ENCODE measurements at regions not wholly inside any gene's neighbourhood (a gene's known extent, or its start where the extent isn't known, plus 50 kb on each side); places are given as distances from the start of the nearest gene placed in this dataset.

GRCh38 chr1:189336115-189337100 is 1141.3 kb downstream of the BRINP3 start:
- no peaks in the 10 kb centered on the region for H3K27me3 Mint-ChIP-seq
- H3K4me3 Mint-ChIP-seq: no peak overlapping the region
- H3K4me1 Mint-ChIP-seq: no peaks in the 10 kb centered on the region
- no peaks in the 10 kb centered on the region for H3K36me3 Mint-ChIP-seq
- H3K9me3 Mint-ChIP-seq: no peaks in the 10 kb centered on the region
- no peak overlapping the region for H3K27ac Mint-ChIP-seq

DNA sequence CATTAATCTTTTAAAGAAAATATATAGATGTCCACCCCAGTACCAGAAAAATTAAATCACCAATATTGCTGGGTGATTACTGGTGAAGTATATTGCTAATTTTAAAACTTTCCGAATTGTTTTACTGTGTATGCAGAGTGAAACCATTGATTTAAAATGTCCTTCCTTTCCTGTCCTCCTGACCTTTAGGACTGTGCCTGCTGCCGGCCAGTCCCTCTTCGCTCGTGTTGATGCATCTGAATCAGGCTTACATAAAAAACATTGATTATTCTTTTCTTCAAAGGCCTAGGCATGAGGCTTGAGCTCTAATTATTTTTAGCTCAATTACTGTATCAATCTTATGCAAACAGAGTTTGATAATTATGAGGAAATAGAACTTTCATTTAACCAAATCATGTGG is 1128.1 kb downstream of the BRINP3 start:
- Mint-ChIP-seq H3K9me3 (peaks cover 9% of the 10 kb centered on the region), H3K27me3 (no peaks in the 10 kb centered on the region), H3K36me3 (no peaks in the 10 kb centered on the region), H3K4me1 (no peaks in the 10 kb centered on the region), H3K27ac (no peak overlapping the region), H3K4me3 (no peak overlapping the region)

DNA sequence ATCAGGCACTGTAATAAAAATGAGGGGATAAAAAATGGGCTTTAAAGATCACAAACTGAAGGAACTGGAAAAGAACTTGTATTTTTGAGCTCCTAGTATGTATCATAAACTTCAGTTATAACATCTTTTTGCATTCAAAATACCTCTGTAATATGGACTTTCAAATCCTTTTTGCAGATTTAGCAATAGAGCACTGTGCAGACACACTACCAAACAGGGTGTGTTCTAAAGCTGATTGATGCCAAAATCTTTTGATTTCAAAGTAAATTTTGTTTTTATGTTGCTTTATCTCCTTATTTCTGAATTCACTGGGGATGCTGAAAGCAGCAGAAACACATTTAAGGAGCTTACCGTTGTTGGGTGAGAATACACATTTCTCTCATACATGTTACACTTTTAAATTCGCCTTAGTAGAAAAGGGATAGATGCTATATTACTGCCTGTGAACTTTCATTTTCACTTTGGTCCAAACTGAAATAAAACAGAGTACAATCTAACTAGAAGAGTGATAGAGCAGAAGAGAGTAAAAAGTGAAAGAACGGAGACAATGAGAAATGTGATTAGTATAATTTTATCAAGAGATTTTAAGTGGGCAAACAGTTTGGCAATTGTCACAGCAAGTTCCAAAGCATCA is 1126.6 kb downstream of the BRINP3 start:
- no peaks in the 10 kb centered on the region for H3K36me3 Mint-ChIP-seq
- H3K9me3 Mint-ChIP-seq: peaks cover 9% of the 10 kb centered on the region
- H3K27me3 Mint-ChIP-seq: no peaks in the 10 kb centered on the region
- no peaks in the 10 kb centered on the region for H3K4me1 Mint-ChIP-seq
- no peak overlapping the region for H3K4me3 Mint-ChIP-seq
- H3K27ac Mint-ChIP-seq: no peak overlapping the region

- Mint-ChIP-seq H3K36me3 (no peaks in the 10 kb centered on the region), H3K9me3 (peaks cover 4% of the 10 kb centered on the region), H3K27ac (no peak overlapping the region), H3K4me1 (no peaks in the 10 kb centered on the region), H3K27me3 (no peaks in the 10 kb centered on the region), H3K4me3 (no peak overlapping the region)
These were observed 1125.7 kb downstream of the BRINP3 start for GRCh38 chr1:189351960-189352359.

DNA sequence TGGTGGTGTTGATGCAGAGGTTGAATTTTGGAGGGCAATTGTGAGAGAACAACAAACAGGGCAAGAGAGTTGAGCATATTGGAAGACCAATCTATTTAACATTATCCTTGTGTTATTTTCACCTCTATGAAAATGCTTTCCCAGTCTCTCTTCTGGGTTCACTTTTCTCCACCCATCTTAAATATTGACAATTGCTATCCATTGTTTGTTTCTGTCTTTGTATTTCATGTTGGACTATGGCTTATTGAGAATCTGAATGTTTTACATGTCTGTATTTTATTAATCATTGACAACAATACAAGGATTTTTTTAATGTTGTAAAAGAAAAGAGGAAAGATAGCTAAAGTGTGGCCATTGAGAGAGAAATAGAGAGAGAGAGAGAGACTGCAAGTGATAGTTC is 1121.5 kb downstream of the BRINP3 start:
- no peaks in the 10 kb centered on the region for H3K4me1 Mint-ChIP-seq
- H3K36me3 Mint-ChIP-seq: no peaks in the 10 kb centered on the region
- no peaks in the 10 kb centered on the region for H3K27me3 Mint-ChIP-seq
- no peak overlapping the region for H3K4me3 Mint-ChIP-seq
- no peak overlapping the region for H3K27ac Mint-ChIP-seq
- H3K9me3 Mint-ChIP-seq: peaks cover 4% of the 10 kb centered on the region

DNA sequence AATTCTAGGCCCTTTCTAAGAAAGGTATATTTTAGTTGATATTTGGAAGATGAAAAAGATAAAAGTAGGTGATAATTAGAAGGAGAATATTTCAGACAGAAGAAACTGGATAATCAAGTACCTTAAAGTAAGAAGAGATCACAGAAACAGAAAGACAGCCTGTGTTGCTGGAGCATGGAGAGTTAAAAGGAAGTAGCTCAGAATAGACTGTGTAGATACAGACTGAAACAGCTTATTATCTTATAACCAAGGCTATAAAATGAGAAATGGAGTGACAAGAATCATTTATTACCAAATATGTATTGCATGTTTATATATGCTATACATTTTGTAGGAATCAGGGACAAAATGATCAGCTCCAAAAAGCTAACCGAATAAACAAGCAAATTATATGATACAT is 1120.3 kb downstream of the BRINP3 start:
- Mint-ChIP-seq H3K36me3 (no peaks in the 10 kb centered on the region), H3K27me3 (no peaks in the 10 kb centered on the region), H3K4me3 (no peak overlapping the region), H3K4me1 (no peaks in the 10 kb centered on the region), H3K27ac (no peak overlapping the region), H3K9me3 (peaks cover 9% of the 10 kb centered on the region)

GRCh38 chr1:189369612-189370011 is 1108.1 kb downstream of the BRINP3 start:
- Mint-ChIP-seq H3K9me3 (no peaks in the 10 kb centered on the region), H3K36me3 (no peaks in the 10 kb centered on the region), H3K4me3 (no peak overlapping the region), H3K27me3 (no peaks in the 10 kb centered on the region), H3K27ac (no peak overlapping the region), H3K4me1 (no peaks in the 10 kb centered on the region)

GRCh38 chr1:189374816-189375215 is 1102.8 kb downstream of the BRINP3 start:
- no peaks in the 10 kb centered on the region for H3K4me1 Mint-ChIP-seq
- H3K36me3 Mint-ChIP-seq: no peaks in the 10 kb centered on the region
- no peaks in the 10 kb centered on the region for H3K27me3 Mint-ChIP-seq
- peaks cover 7% of the 10 kb centered on the region for H3K9me3 Mint-ChIP-seq
- no peak overlapping the region for H3K27ac Mint-ChIP-seq
- H3K4me3 Mint-ChIP-seq: no peak overlapping the region

GRCh38 chr1:189405419-189405818 is 1072.2 kb downstream of the BRINP3 start:
- H3K9me3 Mint-ChIP-seq: peaks cover 9% of the 10 kb centered on the region
- H3K4me3 Mint-ChIP-seq: no peak overlapping the region
- no peak overlapping the region for H3K27ac Mint-ChIP-seq
- H3K27me3 Mint-ChIP-seq: no peaks in the 10 kb centered on the region
- no peaks in the 10 kb centered on the region for H3K4me1 Mint-ChIP-seq
- no peaks in the 10 kb centered on the region for H3K36me3 Mint-ChIP-seq

DNA sequence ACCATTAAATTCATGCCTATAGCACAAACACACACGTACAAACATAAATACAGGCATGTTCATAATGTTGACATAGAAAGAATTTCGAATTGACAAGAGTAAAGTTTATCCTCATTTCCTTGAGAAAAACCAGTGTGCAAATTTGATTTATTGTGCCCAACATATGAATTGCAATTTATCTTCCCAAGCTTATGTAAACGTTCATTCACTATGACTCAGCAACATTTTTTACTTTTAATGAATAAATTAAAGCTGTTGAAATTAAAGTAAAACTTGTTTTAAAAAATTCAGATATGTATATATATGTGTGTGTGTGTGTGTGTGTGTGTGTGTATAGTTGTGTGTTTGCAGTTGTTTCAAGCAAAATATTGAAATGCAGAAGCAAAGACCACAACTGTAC is 1067.9 kb downstream of the BRINP3 start:
- no peaks in the 10 kb centered on the region for H3K36me3 Mint-ChIP-seq
- H3K27me3 Mint-ChIP-seq: no peaks in the 10 kb centered on the region
- peaks cover 8% of the 10 kb centered on the region for H3K9me3 Mint-ChIP-seq

DNA sequence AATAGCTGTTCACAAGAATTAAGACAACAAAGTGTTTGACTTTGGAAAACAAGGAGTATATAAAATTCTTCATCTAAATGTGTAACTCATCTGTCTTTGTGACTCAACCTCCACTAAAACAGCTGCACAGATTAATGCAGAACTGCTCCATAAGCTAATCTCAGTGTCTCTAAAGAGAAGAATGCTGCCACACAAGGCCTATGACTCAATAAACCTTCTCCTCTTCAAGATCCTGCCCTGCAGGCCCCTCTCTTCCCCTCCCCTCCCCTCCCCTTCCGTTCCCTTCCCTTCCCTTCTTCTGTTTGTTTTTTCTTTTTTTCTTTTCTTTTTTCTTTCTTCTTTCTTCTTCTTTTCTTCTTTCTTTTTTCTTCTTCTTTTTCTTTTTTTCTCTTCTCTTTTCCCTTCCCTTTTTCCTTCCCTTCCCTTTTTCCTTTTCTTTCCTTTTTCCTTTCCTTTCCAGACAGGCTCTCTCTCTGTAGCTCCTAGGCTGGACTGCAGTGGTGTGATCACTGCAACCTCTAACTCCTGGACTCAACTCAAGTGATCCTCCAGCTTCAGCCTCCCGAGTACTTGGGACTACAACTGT is 1052.8 kb downstream of the BRINP3 start:
- H3K36me3 Mint-ChIP-seq: no peaks in the 10 kb centered on the region
- no peaks in the 10 kb centered on the region for H3K4me1 Mint-ChIP-seq
- H3K27ac Mint-ChIP-seq: no peak overlapping the region

More for the DNA sequence above, 1067.9 kb downstream of the BRINP3 start:
- Mint-ChIP-seq H3K27ac (no peak overlapping the region), H3K4me1 (no peaks in the 10 kb centered on the region), H3K4me3 (no peak overlapping the region)

GRCh38 chr1:189429610-189430009 is 1048.1 kb downstream of the BRINP3 start:
- no peaks in the 10 kb centered on the region for H3K27me3 Mint-ChIP-seq
- H3K4me3 Mint-ChIP-seq: no peak overlapping the region
- H3K4me1 Mint-ChIP-seq: no peaks in the 10 kb centered on the region
- peaks cover 4% of the 10 kb centered on the region for H3K9me3 Mint-ChIP-seq
- H3K27ac Mint-ChIP-seq: no peak overlapping the region
- no peaks in the 10 kb centered on the region for H3K36me3 Mint-ChIP-seq

More for the DNA sequence above, 1052.8 kb downstream of the BRINP3 start:
- Mint-ChIP-seq H3K4me3 (no peak overlapping the region), H3K9me3 (peaks cover 4% of the 10 kb centered on the region), H3K27me3 (no peaks in the 10 kb centered on the region)

GRCh38 chr1:189431447-189431846 is 1046.2 kb downstream of the BRINP3 start:
- Mint-ChIP-seq H3K4me3 (no peak overlapping the region), H3K36me3 (no peaks in the 10 kb centered on the region), H3K4me1 (no peaks in the 10 kb centered on the region), H3K27ac (no peak overlapping the region), H3K27me3 (no peaks in the 10 kb centered on the region), H3K9me3 (peaks cover 4% of the 10 kb centered on the region)

DNA sequence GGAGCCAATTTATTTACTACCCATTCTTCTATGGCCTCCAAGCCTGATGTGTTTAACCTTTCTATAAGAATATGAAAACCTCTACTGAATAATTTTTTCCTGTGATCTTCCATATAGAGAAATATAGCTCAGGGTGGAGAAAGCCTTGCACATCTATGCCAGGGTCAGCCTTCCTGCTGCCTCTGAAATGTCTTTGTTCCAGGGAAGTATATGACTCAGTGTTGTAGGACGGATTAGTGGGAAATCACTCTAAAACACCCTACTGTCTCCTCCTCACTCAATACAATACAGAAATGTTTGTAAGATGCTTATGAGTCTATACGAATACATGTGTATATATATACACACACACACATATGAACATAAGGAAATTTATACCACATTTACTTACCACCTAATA is 1044.9 kb downstream of the BRINP3 start:
- no peaks in the 10 kb centered on the region for H3K4me1 Mint-ChIP-seq
- H3K36me3 Mint-ChIP-seq: no peaks in the 10 kb centered on the region
- H3K4me3 Mint-ChIP-seq: no peak overlapping the region
- H3K27me3 Mint-ChIP-seq: no peaks in the 10 kb centered on the region
- H3K9me3 Mint-ChIP-seq: peaks cover 2% of the 10 kb centered on the region
- H3K27ac Mint-ChIP-seq: no peak overlapping the region

DNA sequence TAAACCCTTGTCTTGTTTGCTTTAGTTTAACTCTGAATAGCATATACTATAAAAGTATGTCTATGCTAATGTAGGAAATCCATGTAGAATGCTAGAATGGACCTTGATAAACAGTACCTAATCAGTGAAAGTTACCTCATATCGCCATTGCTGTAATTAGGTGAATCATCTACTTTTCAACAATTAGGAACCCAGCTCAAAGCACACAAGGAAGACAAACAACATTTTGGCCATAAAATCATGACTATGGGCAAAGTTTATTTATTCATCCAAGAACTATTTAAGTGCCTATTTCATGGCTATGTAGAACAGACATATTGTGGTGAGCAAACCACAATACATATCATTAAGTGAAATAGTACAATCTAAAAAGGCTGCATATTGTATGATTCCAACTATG is 1043.2 kb downstream of the BRINP3 start:
- Mint-ChIP-seq H3K9me3 (no peaks in the 10 kb centered on the region), H3K4me3 (no peak overlapping the region), H3K27ac (no peak overlapping the region), H3K36me3 (no peaks in the 10 kb centered on the region), H3K27me3 (no peaks in the 10 kb centered on the region), H3K4me1 (no peaks in the 10 kb centered on the region)

DNA sequence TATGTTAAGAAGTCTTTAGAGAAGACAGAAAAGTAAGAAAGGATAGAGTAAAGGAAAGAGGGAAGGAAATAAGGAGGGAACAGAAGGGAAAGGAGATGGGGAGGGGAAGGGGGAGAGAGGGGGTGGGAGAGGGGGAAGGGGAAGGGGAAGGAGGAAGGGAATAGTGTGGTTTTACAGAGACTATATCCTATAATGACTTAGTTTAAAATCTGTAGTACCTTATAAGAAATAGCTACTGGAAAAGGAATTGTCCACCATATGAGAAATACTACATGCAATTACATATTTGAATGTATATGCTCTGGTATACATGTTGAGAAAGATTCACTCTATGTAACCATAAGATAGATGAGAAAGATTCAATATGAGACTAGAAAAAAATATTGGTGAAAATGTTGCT is 1042.3 kb downstream of the BRINP3 start:
- Mint-ChIP-seq H3K36me3 (no peaks in the 10 kb centered on the region), H3K4me3 (no peak overlapping the region), H3K27me3 (no peaks in the 10 kb centered on the region), H3K9me3 (no peaks in the 10 kb centered on the region), H3K27ac (no peak overlapping the region), H3K4me1 (no peaks in the 10 kb centered on the region)
